ENCODE measurements at regions not wholly inside any gene's neighbourhood (a gene's known extent, or its start where the extent isn't known, plus 50 kb on each side); places are given as distances from the start of the nearest gene placed in this dataset.

- H3K4me3 ChIP-seq (ENCODE audit: low read depth, low read length), result no peak overlapping the region
- TF ChIP-seq, protein P1, sequence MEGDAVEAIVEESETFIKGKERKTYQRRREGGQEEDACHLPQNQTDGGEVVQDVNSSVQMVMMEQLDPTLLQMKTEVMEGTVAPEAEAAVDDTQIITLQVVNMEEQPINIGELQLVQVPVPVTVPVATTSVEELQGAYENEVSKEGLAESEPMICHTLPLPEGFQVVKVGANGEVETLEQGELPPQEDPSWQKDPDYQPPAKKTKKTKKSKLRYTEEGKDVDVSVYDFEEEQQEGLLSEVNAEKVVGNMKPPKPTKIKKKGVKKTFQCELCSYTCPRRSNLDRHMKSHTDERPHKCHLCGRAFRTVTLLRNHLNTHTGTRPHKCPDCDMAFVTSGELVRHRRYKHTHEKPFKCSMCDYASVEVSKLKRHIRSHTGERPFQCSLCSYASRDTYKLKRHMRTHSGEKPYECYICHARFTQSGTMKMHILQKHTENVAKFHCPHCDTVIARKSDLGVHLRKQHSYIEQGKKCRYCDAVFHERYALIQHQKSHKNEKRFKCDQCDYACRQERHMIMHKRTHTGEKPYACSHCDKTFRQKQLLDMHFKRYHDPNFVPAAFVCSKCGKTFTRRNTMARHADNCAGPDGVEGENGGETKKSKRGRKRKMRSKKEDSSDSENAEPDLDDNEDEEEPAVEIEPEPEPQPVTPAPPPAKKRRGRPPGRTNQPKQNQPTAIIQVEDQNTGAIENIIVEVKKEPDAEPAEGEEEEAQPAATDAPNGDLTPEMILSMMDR (IDR thresholded peaks at IDR 0.05; ENCODE audit: control insufficient read depth, extremely low read depth, insufficient read depth), result no peak
- no peak for DNase-seq (ENCODE audit: low read depth)
Measured at GRCh38 chr9:71590362-71590761, 178.0 kb downstream of the CEMIP2 start.

DNA sequence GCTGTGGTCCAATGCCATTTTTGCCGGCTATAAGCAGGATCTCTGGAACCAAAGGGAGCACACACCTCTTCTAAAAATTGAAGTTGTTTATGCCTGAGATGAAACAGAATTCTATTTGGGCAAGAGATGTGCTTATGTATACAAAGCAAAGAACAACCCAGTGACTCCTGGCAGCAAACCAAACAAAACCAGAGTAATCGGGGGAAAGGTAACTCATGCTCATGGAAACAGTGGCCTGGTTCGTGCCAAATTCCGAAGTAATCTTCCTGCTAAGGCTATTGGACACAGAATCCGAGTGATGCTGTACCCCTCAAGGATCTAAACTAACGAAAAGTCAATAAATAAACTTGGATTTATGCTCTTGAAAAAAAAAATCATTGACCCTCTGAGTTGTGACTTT, 178.7 kb downstream of the CEMIP2 start:
- DNase-seq (ENCODE audit: low read depth), result no peak

DNA sequence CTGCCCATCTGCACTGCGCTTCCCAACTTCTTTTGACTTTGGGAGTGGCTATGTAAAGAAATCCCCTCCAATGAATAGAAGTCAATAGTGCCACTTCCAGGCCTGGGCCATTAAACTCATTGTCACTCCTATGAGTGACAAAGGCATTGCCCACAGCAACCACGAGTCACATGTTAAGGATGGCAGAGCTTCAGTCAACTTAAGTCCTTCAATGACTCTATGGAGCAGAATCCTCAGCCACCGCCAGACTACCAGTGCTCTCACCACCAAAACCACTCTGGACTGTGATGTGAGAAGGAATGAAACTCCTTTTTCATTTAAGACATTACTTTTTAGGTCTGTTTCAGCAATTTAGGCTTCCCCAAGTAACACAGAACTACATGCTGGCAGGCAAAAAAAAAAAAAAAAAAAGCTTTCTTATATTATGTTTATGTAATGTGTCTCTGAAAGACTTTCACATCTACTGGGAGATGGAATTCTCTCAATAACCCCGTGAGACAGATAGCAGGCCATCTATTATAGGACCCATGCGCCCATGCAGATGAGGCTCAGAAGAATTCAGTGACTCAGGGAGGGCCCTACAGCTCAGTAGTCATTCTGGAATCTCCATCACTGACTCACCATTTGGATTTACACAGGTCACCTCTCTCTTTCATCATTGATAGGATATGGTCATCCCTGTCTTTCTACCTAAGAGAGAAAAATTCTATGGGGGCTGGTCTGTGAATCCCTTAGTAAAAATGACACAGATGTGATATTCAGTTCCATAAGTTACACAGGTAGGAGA, 180.5 kb downstream of the CEMIP2 start:
- TF ChIP-seq, protein P1 (IDR thresholded peaks at IDR 0.05; ENCODE audit: control insufficient read depth, extremely low read depth, insufficient read depth), result no peak
- no peak for DNase-seq (ENCODE audit: low read depth)
- no peak overlapping the region for H3K4me3 ChIP-seq (ENCODE audit: low read depth, low read length)

More for the DNA sequence above, 178.7 kb downstream of the CEMIP2 start:
- TF ChIP-seq, protein P1 (IDR thresholded peaks at IDR 0.05; ENCODE audit: control insufficient read depth, extremely low read depth, insufficient read depth), result no peak
- H3K4me3 ChIP-seq (ENCODE audit: low read depth, low read length), result no peak overlapping the region

- H3K4me3 ChIP-seq (ENCODE audit: low read depth, low read length), result no peak overlapping the region
- TF ChIP-seq, protein P1 (IDR thresholded peaks at IDR 0.05; ENCODE audit: control insufficient read depth, extremely low read depth, insufficient read depth), result no peak
- no peak for DNase-seq (ENCODE audit: low read depth)
Measured at GRCh38 chr9:71583792-71584191, 184.5 kb downstream of the CEMIP2 start.

- no peak overlapping the region for H3K4me3 ChIP-seq (ENCODE audit: low read depth, low read length)
- DNase-seq (ENCODE audit: low read depth), result no peak
- TF ChIP-seq, protein P1 (IDR thresholded peaks at IDR 0.05; ENCODE audit: control insufficient read depth, extremely low read depth, insufficient read depth), result no peak
Measured at GRCh38 chr9:71582347-71582746, 186.0 kb downstream of the CEMIP2 start.

GRCh38 chr9:71581101-71581500, 187.2 kb downstream of the CEMIP2 start:
- TF ChIP-seq, protein P1 (IDR thresholded peaks at IDR 0.05; ENCODE audit: control insufficient read depth, extremely low read depth, insufficient read depth), result no peak
- H3K4me3 ChIP-seq (ENCODE audit: low read depth, low read length), result no peak overlapping the region
- DNase-seq (ENCODE audit: low read depth), result no peak

GRCh38 chr9:71571186-71571585, 197.1 kb downstream of the CEMIP2 start:
- DNase-seq (ENCODE audit: low read depth), result no peak
- TF ChIP-seq, protein P1 (IDR thresholded peaks at IDR 0.05; ENCODE audit: control insufficient read depth, extremely low read depth, insufficient read depth), result no peak
- H3K4me3 ChIP-seq (ENCODE audit: low read depth, low read length), result no peak overlapping the region
